ENCODE measurements at regions not wholly inside any gene's neighbourhood (a gene's known extent, or its start where the extent isn't known, plus 50 kb on each side); places are given as distances from the start of the nearest gene placed in this dataset.

- no peaks in the 10 kb centered on the region for H3K36me3 ChIP-seq (ENCODE audit: insufficient read depth, low read length)
- no peak overlapping the region for H3K27ac ChIP-seq (ENCODE audit: low read depth, low read length)
- H3K79me2 ChIP-seq (ENCODE audit: control insufficient read depth, insufficient read depth, low read length, unreplicated experiment): no peaks in the 10 kb centered on the region
- H3K27me3 ChIP-seq (ENCODE audit: insufficient read depth, low read length): no peaks in the 10 kb centered on the region
- no peak overlapping the region for H2AFZ ChIP-seq (ENCODE audit: low read length, unreplicated experiment)
- H3K4me1 ChIP-seq (ENCODE audit: control insufficient read depth, insufficient read depth, low read length, unreplicated experiment): peaks cover 13% of the 10 kb centered on the region
- H3K4me3 ChIP-seq (ENCODE audit: low read depth, low read length): no peak overlapping the region
Measured at GRCh38 chr3:99134986-99135385, 233.5 kb upstream of the DCBLD2 start.

DNA sequence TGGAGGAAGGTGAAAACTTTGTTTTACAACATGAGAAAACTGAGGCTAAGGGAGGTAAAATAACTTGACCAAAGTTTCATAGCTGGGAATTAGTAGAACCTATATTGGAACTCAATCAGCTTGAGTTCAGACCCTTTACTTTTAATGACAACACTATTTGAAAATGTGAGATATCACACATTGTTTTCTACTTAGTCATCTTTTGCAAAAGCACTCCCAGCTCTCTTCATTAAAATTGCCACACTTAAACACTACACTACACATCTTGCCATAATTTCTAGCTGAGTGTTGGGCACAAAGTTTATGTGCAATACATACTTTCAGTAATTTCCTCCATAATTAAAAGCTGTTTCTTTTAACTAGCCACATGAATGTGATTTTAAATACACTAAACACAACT, 230.4 kb upstream of the DCBLD2 start:
- H2AFZ ChIP-seq (ENCODE audit: low read length, unreplicated experiment): no peak overlapping the region
- peaks cover 39% of the 10 kb centered on the region for H3K4me1 ChIP-seq (ENCODE audit: control insufficient read depth, insufficient read depth, low read length, unreplicated experiment)
- no peaks in the 10 kb centered on the region for H3K79me2 ChIP-seq (ENCODE audit: control insufficient read depth, insufficient read depth, low read length, unreplicated experiment)
- H3K4me3 ChIP-seq (ENCODE audit: low read depth, low read length): peak overlapping the region; percentile 24; the same call in 1 of the 2 replicates
- peak overlapping the region; percentile 12; the same call in 1 of the 2 replicates for H3K27ac ChIP-seq (ENCODE audit: low read depth, low read length)
- H3K36me3 ChIP-seq (ENCODE audit: insufficient read depth, low read length): no peaks in the 10 kb centered on the region
- no peaks in the 10 kb centered on the region for H3K27me3 ChIP-seq (ENCODE audit: insufficient read depth, low read length)

DNA sequence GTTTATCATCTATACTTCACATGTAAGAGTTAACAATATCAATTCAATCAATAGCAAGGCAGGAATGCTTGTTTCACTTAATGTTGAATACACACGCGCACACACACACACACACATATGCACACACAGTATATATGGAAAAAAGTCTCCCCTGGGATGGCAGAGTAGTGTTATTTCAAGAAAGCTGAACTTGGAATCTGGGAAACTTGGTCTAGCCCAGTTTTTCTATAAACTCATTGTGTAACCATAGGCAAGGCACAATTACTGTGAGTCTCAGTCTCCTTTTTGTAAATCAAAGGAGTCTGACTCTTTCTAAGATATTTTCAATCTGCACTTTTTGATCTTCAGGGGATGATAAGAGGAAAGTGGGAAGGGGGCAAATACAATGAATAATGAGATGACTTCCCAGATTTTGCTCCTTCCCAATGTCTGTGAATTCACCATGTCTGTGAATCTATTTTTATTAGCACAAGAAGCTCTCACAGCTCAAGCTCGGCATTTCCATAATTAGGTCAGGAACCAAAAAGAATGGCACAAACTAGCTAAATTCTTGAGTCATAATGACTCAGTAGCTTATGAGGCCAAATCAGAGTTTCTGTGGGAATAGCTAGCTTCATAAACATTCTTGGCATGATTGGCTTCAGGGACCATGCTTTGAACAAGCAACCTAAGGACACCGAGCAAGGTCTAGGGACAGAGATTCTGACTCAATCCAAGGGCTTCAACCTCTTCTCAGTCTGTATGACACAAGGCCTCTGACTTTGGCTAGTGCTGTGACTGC, 227.4 kb upstream of the DCBLD2 start:
- H3K4me3 ChIP-seq (ENCODE audit: low read depth, low read length): peak overlapping the region; percentile 50; the same call in 1 of the 2 replicates
- H3K27me3 ChIP-seq (ENCODE audit: insufficient read depth, low read length): no peaks in the 10 kb centered on the region
- H3K27ac ChIP-seq (ENCODE audit: low read depth, low read length): peak overlapping the region; percentile 99
- no peaks in the 10 kb centered on the region for H3K36me3 ChIP-seq (ENCODE audit: insufficient read depth, low read length)
- no peaks in the 10 kb centered on the region for H3K79me2 ChIP-seq (ENCODE audit: control insufficient read depth, insufficient read depth, low read length, unreplicated experiment)
- peaks cover 39% of the 10 kb centered on the region for H3K4me1 ChIP-seq (ENCODE audit: control insufficient read depth, insufficient read depth, low read length, unreplicated experiment)
- peak overlapping the region; percentile 83 for H2AFZ ChIP-seq (ENCODE audit: low read length, unreplicated experiment)

- Histone ChIP-seq H3K4me1 (ENCODE audit: control insufficient read depth, insufficient read depth, low read length, unreplicated experiment) (peaks cover 39% of the 10 kb centered on the region), H2AFZ (ENCODE audit: low read length, unreplicated experiment) (peak overlapping the region; percentile 83), H3K4me3 (ENCODE audit: low read depth, low read length) (no peak overlapping the region), H3K27ac (ENCODE audit: low read depth, low read length) (peak overlapping the region; percentile 99), H3K79me2 (ENCODE audit: control insufficient read depth, insufficient read depth, low read length, unreplicated experiment) (no peaks in the 10 kb centered on the region), H3K36me3 (ENCODE audit: insufficient read depth, low read length) (no peaks in the 10 kb centered on the region), H3K27me3 (ENCODE audit: insufficient read depth, low read length) (no peaks in the 10 kb centered on the region)
Measured at GRCh38 chr3:99128235-99128634, 226.7 kb upstream of the DCBLD2 start.

- no peaks in the 10 kb centered on the region for H3K79me2 ChIP-seq (ENCODE audit: control insufficient read depth, insufficient read depth, low read length, unreplicated experiment)
- peaks cover 30% of the 10 kb centered on the region for H3K4me1 ChIP-seq (ENCODE audit: control insufficient read depth, insufficient read depth, low read length, unreplicated experiment)
- no peak overlapping the region for H3K4me3 ChIP-seq (ENCODE audit: low read depth, low read length)
- H2AFZ ChIP-seq (ENCODE audit: low read length, unreplicated experiment): no peak overlapping the region
- H3K27ac ChIP-seq (ENCODE audit: low read depth, low read length): no peak overlapping the region
- no peaks in the 10 kb centered on the region for H3K36me3 ChIP-seq (ENCODE audit: insufficient read depth, low read length)
- H3K27me3 ChIP-seq (ENCODE audit: insufficient read depth, low read length): no peaks in the 10 kb centered on the region
Measured at GRCh38 chr3:99126316-99126715, 224.8 kb upstream of the DCBLD2 start.

DNA sequence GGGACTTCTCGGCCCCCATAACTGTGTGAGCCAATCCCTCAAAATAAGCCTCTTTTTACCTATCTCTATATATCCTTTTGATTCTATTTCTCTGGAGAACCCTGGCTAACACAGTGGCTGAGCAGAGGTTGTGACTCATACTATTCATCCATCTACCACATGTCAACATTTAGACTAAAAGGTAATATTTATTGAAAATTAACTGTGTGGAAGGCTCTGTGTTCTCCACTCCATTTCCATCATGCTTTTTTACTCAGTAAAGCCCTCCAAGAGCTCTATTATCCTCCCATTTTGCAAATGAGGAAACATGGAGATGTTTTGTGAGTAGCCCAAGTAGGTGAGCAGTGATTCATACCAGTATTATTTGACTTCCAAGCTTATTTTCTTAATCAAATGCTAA, 217.9 kb upstream of the DCBLD2 start:
- no peak overlapping the region for H2AFZ ChIP-seq (ENCODE audit: low read length, unreplicated experiment)
- no peak overlapping the region for H3K4me3 ChIP-seq (ENCODE audit: low read depth, low read length)
- H3K4me1 ChIP-seq (ENCODE audit: control insufficient read depth, insufficient read depth, low read length, unreplicated experiment): peaks cover 16% of the 10 kb centered on the region
- H3K36me3 ChIP-seq (ENCODE audit: insufficient read depth, low read length): no peaks in the 10 kb centered on the region
- no peaks in the 10 kb centered on the region for H3K27me3 ChIP-seq (ENCODE audit: insufficient read depth, low read length)
- no peaks in the 10 kb centered on the region for H3K79me2 ChIP-seq (ENCODE audit: control insufficient read depth, insufficient read depth, low read length, unreplicated experiment)
- no peak overlapping the region for H3K27ac ChIP-seq (ENCODE audit: low read depth, low read length)

- H3K27ac ChIP-seq (ENCODE audit: low read depth, low read length): no peak overlapping the region
- no peaks in the 10 kb centered on the region for H3K36me3 ChIP-seq (ENCODE audit: insufficient read depth, low read length)
- H3K79me2 ChIP-seq (ENCODE audit: control insufficient read depth, insufficient read depth, low read length, unreplicated experiment): no peaks in the 10 kb centered on the region
- H3K27me3 ChIP-seq (ENCODE audit: insufficient read depth, low read length): no peaks in the 10 kb centered on the region
- no peak overlapping the region for H2AFZ ChIP-seq (ENCODE audit: low read length, unreplicated experiment)
- no peak overlapping the region for H3K4me3 ChIP-seq (ENCODE audit: low read depth, low read length)
- peaks cover 16% of the 10 kb centered on the region for H3K4me1 ChIP-seq (ENCODE audit: control insufficient read depth, insufficient read depth, low read length, unreplicated experiment)
Measured at GRCh38 chr3:99118381-99118780, 216.9 kb upstream of the DCBLD2 start.

DNA sequence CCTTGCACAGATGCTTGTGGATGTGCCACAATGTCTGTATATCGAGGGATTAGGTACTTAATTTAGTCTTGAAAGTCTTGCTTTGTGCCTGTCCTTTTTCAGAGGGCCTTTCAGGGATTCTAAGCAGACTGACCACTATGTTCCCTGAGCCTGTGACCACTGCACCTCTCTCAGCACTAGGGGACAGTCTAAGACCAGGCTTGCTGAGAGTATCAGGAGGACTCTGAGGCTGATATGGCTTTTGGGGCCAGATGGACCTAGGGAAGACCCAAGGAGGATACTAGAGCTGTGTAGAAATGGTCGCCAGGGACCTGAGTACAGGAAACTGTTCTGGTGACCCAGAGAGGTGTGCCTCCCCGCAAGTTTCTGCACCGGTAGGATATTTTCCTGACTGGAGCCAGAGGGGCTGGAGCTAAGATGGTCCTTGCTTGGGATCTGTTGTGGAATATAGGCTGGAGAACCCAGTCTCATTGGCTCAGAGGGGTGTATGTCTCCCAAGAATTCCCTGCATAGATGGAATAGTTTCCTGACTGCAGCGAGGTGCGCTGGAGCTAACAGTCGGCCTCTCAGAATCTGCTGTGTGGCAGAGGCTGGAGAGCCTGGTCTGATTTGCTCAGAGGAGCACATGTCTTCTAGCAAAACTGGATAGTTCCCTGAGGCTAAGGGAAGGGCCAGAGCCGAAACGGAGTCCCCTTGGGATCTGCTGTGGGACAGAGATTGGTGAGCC, 213.2 kb upstream of the DCBLD2 start:
- H3K79me2 ChIP-seq (ENCODE audit: control insufficient read depth, insufficient read depth, low read length, unreplicated experiment): no peaks in the 10 kb centered on the region
- H3K27ac ChIP-seq (ENCODE audit: low read depth, low read length): no peak overlapping the region
- no peaks in the 10 kb centered on the region for H3K27me3 ChIP-seq (ENCODE audit: insufficient read depth, low read length)
- H2AFZ ChIP-seq (ENCODE audit: low read length, unreplicated experiment): no peak overlapping the region
- H3K4me1 ChIP-seq (ENCODE audit: control insufficient read depth, insufficient read depth, low read length, unreplicated experiment): peaks cover 16% of the 10 kb centered on the region
- no peak overlapping the region for H3K4me3 ChIP-seq (ENCODE audit: low read depth, low read length)
- H3K36me3 ChIP-seq (ENCODE audit: insufficient read depth, low read length): no peaks in the 10 kb centered on the region

DNA sequence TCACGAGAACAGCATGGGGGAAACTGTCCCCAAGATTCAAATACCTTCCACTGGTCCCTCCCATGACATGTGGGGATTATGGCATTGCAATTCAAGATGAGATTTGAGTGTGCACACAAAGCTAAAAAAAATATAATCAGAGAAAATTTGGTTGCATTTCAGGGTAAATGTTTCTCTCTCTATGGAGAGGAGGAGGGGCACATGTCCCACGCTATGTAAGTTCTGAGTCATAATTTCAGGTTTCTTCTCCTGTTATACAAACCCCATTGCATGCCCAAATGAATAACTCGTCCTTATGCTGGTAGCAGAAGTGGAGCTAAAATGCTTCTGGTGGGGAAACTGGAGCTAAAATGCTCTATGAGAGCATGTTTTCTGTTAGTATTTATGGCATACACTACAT, 209.7 kb upstream of the DCBLD2 start:
- no peaks in the 10 kb centered on the region for H3K36me3 ChIP-seq (ENCODE audit: insufficient read depth, low read length)
- no peak overlapping the region for H2AFZ ChIP-seq (ENCODE audit: low read length, unreplicated experiment)
- no peak overlapping the region for H3K4me3 ChIP-seq (ENCODE audit: low read depth, low read length)
- no peaks in the 10 kb centered on the region for H3K27me3 ChIP-seq (ENCODE audit: insufficient read depth, low read length)
- H3K79me2 ChIP-seq (ENCODE audit: control insufficient read depth, insufficient read depth, low read length, unreplicated experiment): no peaks in the 10 kb centered on the region
- no peak overlapping the region for H3K27ac ChIP-seq (ENCODE audit: low read depth, low read length)
- peaks cover 14% of the 10 kb centered on the region for H3K4me1 ChIP-seq (ENCODE audit: control insufficient read depth, insufficient read depth, low read length, unreplicated experiment)

- Histone ChIP-seq H3K36me3 (ENCODE audit: insufficient read depth, low read length) (no peaks in the 10 kb centered on the region), H3K27ac (ENCODE audit: low read depth, low read length) (no peak overlapping the region), H3K4me3 (ENCODE audit: low read depth, low read length) (no peak overlapping the region), H2AFZ (ENCODE audit: low read length, unreplicated experiment) (no peak overlapping the region), H3K79me2 (ENCODE audit: control insufficient read depth, insufficient read depth, low read length, unreplicated experiment) (no peaks in the 10 kb centered on the region), H3K27me3 (ENCODE audit: insufficient read depth, low read length) (no peaks in the 10 kb centered on the region), H3K4me1 (ENCODE audit: control insufficient read depth, insufficient read depth, low read length, unreplicated experiment) (peaks cover 14% of the 10 kb centered on the region)
Measured at GRCh38 chr3:99110401-99110800, 208.9 kb upstream of the DCBLD2 start.

GRCh38 chr3:99108508-99108907, 207.0 kb upstream of the DCBLD2 start:
- H3K27me3 ChIP-seq (ENCODE audit: insufficient read depth, low read length): no peaks in the 10 kb centered on the region
- H3K27ac ChIP-seq (ENCODE audit: low read depth, low read length): peak overlapping the region; percentile 84

More at GRCh38 chr3:99108508-99108907, 207.0 kb upstream of the DCBLD2 start:
- Histone ChIP-seq H3K79me2 (ENCODE audit: control insufficient read depth, insufficient read depth, low read length, unreplicated experiment) (no peaks in the 10 kb centered on the region), H3K36me3 (ENCODE audit: insufficient read depth, low read length) (no peaks in the 10 kb centered on the region), H3K4me3 (ENCODE audit: low read depth, low read length) (no peak overlapping the region), H3K4me1 (ENCODE audit: control insufficient read depth, insufficient read depth, low read length, unreplicated experiment) (peaks cover 14% of the 10 kb centered on the region), H2AFZ (ENCODE audit: low read length, unreplicated experiment) (no peak overlapping the region)
